T-helper 1 cell treated with Interleukin-12 subunit alpha and Interleukin-12 subunit beta and Interleukin-4 antibody, amounts not matched to agents 30 ng/mL and 1 ng/mL, for 36 hours (primary cell): ENCODE measurements at regions not wholly inside any gene's neighbourhood (a gene's known extent, or its start where the extent isn't known, plus 50 kb on each side); places are given as distances from the start of the nearest gene placed in this dataset.
"Not testable (repeated sequence)": the region's sequence is repeated elsewhere in the genome, so short reads cannot be mapped to it uniquely, and the experiment has no call there.

Experiments used
- intact Hi-C: fragments of 100-400 bp; cut with micrococcal nuclease; formaldehyde crosslinking; loops from one replicate; pipeline ENCODE4 v1.15.1; 2024

- intact Hi-C loops = no loop called here
These were observed 1371.6 kb upstream of the EPHA6 start for GRCh38 chr3:95442766-95443165.

DNA sequence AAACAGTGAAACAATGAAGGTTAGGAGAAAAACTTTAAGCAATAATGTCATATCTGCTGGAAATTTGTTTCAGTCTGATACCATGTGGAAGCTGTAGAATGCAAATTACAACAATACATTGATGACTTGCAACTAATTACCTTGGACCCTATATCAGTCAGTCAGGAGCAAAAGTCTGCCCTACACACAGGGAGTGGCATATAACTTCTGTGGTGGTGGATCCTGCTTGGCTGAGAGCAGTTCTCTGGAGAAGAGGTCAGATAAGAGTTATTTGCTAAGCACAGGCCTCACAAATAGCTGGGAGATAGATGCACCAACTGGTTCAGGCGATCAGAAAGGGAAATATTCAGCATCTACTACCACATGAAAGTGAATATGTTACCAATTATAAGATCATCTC is 1364.6 kb upstream of the EPHA6 start:
- intact Hi-C loops = no loop called here

DNA sequence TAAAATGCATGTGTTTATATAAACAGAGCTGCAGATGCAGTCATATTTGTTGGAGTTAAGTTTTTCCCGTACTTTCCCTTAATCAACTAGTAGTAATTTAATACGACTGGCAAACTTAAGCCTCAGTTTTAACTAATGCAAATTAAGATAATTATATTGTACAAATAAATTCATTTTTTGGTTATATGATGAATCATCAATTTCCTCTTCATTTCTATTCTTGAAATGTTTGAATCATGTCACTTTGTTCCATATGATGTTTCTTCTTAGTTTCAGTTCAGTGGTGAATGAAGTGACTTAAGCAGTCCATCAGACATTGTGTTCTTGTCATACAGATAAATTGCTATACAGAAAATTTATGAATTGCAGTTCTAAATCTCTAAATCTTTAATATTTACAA is 1361.2 kb upstream of the EPHA6 start:
- intact Hi-C loops = no loop called here

GRCh38 chr3:95456835-95457234 is 1357.6 kb upstream of the EPHA6 start:
- intact Hi-C loops = no loop called here

- intact Hi-C loops = no loop called here
These were observed 1354.7 kb upstream of the EPHA6 start for GRCh38 chr3:95459706-95460105.

DNA sequence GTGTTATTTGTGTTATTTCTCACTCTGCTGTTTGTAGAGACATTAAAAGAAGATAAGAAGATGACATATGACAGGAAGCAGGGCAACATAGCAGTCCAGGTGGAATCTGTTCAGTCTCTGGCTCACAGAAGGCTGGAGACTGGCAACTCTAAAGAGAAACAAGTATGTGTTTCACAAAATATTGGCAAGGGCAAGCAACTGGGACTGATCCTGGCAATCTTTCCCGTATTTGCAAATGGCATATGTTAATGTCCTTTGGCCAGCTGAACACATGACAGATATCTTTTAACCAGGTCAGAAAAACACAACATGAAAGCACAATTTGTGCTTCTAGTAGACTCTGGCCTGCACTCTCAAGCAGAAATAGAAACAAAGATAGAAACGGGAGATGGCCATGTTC is 1354.1 kb upstream of the EPHA6 start:
- intact Hi-C loops = no loop called here

- intact Hi-C loops = no loop called here
These were observed 1352.2 kb upstream of the EPHA6 start for GRCh38 chr3:95462161-95462560.

DNA sequence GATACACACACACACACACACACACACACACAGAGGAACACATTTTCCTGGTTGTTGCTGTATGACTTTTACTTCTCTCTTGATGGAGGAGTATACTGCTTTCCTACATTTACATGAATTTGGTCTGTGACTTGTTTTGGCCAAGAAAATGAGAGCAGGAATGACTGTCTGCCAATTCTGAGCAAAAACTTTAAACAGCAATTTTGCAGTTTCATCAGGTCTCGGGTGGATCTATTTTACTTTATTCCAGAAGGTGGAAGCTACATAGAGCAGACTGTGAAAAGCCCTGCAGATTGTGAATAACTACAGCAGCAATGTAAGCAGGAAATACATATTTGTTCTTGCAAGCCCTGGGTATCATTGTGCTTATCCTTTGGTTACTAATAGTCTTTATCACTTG is 1350.0 kb upstream of the EPHA6 start:
- intact Hi-C loops = no loop called here

DNA sequence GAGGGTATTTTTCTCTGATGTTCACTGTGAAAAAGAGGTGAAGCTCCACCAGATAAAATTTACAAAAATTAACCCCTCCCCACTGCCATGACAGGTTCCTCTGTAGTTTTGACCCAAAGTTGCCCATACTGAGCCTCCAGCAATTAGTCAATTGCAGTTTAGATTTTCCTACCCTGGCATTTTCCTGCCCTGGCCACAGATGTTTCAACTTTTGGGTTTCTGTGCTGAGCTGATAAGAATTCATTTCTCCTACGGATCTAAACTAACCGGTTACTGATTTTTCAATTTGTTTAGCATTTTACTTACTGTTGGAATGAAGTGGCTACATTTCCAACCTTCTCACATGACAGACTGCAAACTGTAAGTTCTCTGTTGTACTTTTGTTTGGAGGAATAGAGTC is 1346.1 kb upstream of the EPHA6 start:
- intact Hi-C loops = no loop called here

- intact Hi-C loops = no loop called here
These were observed 1340.1 kb upstream of the EPHA6 start for GRCh38 chr3:95474338-95474737.

DNA sequence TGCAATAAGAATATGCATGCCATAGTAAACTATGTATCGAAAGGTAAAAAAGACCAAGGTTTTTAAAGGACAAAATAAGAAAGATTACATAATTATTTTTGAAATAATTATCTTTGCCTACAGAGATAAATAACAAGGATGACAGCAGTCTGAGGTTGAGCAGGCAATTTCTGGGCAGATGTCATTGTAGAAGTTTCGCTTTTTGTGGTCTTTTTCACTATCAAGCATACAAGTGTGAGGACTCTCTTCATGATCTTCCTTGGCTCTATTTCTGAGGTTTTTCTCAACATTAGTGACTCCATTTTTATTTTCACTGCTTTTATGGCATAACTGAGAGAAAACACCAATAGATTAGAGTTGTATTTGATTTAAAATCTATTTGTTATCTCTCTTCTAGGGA is 1337.9 kb upstream of the EPHA6 start:
- intact Hi-C loops = no loop called here

DNA sequence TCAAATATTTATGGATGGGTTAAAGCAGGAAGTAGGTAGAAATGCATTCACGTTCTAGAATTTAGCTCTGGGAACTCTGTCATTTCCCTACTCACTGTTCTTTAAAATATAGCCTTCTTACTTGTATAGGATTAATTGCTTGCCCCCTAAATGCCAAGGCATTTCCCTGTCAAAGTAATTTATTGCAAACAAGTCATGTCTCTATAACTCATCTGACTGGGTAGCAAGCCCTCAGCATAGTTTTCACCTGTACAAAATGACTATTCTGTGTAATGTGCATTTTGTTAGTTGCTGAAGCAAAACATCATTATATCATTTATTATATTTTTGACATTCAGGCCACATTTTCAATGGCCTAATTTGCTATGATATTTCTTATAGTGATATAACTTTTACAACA is 1308.2 kb upstream of the EPHA6 start:
- intact Hi-C loops = no loop called here

DNA sequence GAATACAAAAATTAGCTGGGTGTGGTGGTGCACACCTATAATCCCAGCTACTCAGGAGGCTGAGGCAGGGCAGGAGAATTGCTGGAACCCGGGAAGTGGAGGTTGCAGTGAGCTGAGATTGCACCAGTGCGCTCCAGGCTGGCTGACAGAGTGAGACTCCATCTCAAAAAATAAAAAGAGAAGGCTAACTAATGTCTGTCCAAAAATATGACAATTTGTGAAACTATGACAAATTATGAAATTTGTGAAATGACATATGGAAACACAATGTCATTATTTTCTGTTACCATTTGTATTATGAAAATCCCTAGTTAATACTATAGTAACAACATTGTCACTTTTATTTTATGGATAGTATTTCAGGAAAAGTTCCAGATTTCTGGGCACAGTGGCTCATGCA is 1306.3 kb upstream of the EPHA6 start:
- intact Hi-C loops = no loop called here

- intact Hi-C loops = no loop called here
These were observed 1302.6 kb upstream of the EPHA6 start for GRCh38 chr3:95511828-95512227.

DNA sequence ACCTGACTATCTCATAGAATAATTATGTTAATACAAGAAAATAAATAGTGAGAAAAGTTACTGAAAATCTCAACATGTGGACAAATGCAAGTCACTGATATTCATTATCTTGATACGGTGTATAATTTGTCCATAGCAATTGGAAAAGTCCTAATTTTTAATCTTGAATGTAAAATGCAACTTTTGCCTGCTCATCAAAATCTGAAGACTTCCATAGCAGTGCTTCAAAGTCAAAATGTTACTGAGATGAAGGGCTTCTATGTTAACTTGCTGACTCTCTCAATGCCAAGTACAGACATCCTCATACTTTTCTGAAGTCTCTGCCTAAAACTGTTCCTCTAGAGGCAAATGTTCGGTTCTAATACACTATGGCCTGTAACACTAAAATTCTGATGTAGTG is 1300.1 kb upstream of the EPHA6 start:
- intact Hi-C loops = no loop called here

DNA sequence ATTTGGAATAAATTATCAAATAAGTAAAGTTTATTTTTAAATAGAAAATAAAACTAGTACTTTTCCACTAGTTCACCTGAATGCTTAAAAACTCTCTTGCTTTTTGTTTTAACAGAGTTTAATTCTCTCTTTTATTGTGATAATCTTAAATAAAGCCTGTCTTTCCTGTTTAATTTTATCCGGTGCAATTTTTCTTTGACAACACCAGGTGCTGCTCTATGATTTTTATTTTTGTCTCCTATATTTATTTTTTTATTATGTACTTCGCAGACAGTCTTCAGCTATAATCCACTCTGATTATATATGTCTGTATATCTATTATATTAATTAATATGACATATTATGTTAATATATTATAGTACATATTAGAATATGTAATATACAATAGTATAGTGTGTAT is 1293.0 kb upstream of the EPHA6 start:
- intact Hi-C loops = no loop called here

- intact Hi-C loops = no loop called here
These were observed 1291.9 kb upstream of the EPHA6 start for GRCh38 chr3:95522449-95522848.

- intact Hi-C loops = no loop called here
These were observed 1274.4 kb upstream of the EPHA6 start for GRCh38 chr3:95539950-95540483.

DNA sequence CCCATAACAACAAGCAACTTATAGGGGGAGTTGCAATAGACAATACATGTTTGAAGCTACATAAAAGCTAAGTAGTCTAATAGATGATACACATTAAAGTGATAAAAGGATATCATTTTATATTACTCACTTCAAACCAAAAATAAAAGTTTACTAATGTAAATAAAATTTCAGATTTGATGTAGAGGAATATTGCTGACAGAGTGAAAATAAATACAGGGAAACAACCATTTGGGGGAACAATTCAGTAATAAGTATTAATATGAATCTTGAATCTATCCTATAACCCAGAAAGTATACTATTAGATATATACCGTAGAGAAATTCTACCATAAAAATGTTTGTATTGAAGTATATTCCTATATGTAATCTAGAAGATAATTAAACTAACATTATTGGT is 1248.9 kb upstream of the EPHA6 start:
- intact Hi-C loops = no loop called here

GRCh38 chr3:95567346-95567745 is 1247.0 kb upstream of the EPHA6 start:
- intact Hi-C loops = no loop called here

- intact Hi-C loops = no loop called here
These were observed 1227.6 kb upstream of the EPHA6 start for GRCh38 chr3:95586754-95587153.

DNA sequence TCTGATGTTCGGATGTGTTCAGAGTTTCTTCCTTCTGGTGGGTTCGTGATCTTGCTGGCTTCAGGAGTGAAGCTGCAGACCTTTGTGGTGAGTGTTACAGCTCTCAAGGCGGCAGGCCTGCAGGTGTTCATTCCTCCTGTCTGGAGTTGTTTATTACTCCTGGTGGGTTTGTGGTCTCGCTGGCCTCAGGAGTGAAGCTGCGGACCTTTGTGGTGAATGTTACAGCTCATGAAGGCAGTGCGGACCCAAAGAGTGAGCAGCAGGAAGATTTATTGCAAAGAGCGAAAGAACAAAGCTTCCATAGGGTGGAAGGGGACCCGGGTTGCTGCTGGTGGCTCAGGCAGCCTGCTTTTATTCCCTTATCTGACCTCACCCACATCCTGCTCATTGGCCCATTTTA is 1226.8 kb upstream of the EPHA6 start:
- intact Hi-C loops = not testable (repeated sequence)

GRCh38 chr3:95588473-95588872 is 1225.9 kb upstream of the EPHA6 start:
- intact Hi-C loops = no loop called here

DNA sequence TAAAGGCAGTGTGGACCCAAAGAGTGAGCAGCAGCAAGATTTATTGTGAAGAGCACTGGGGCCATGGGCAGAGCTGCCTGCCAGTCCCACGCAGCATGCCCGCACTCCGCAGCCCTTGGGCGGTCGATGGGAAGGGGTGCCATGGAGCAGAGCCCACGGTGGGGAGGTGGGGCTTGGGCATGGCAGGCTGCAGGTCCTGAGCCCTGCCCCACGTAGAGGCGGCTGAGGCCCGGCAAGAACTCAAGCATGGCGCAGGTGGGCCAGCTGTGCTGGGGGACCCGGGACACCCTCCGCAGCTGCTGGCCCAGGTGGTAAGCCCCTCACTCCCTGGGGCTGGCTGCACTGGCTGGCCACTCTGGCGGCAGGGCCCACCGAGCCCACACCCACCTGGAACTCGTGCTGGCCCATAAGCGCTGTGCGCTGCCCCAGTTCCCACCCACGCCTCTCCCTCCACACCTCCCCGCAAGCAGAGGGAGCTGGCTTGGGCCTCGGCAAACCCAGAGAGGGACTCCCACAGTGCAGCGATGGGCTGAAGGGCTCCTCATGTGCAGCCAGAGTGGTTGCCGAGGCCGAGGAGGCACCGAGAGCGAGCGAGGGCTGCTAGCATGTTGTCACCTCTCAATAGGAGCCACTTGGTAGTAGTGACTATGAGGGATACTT is 1218.8 kb upstream of the EPHA6 start:
- intact Hi-C loops = no loop called here
